Activated naive CD4-positive, alpha-beta T cell treated with anti-CD3 and anti-CD28 coated beads, Interleukin-2, amount 50 U/mL, for 24 hours (primary cell): ENCODE measurements at regions not wholly inside any gene's neighbourhood (a gene's known extent, or its start where the extent isn't known, plus 50 kb on each side); places are given as distances from the start of the nearest gene placed in this dataset.

Experiments used
- H3K27ac Mint-ChIP-seq: one replicate; pipeline ENCODE4 v1.8.0; 2021; ENCODE audit warnings: mild to moderate bottlenecking, mixed read lengths
- H3K27me3 Mint-ChIP-seq: one replicate; pipeline ENCODE4 v1.8.0; 2021; ENCODE audit warnings: mixed read lengths
- H3K36me3 Mint-ChIP-seq: one replicate; pipeline ENCODE4 v1.8.0; 2021; ENCODE audit warnings: mixed read lengths
- H3K4me1 Mint-ChIP-seq: one replicate; pipeline ENCODE4 v1.8.0; 2021; ENCODE audit warnings: mixed read lengths
- H3K4me3 Mint-ChIP-seq: one replicate; pipeline ENCODE4 v1.8.0; 2021; ENCODE audit warnings: mild to moderate bottlenecking, mixed read lengths
- H3K9me3 Mint-ChIP-seq: one replicate; pipeline ENCODE4 v1.8.0; 2021; ENCODE audit warnings: mixed read lengths

GRCh38 chr13:40292536-40292935, 373.9 kb downstream of the FOXO1 start:
- Mint-ChIP-seq H3K27me3 (no peaks in the 10 kb centered on the region), H3K4me1 (peaks cover 13% of the 10 kb centered on the region), H3K4me3 (no peak overlapping the region), H3K36me3 (no peaks in the 10 kb centered on the region), H3K27ac (no peak overlapping the region), H3K9me3 (no peaks in the 10 kb centered on the region)

- H3K27ac Mint-ChIP-seq: no peak overlapping the region
- H3K4me1 Mint-ChIP-seq: peaks cover 31% of the 10 kb centered on the region
- H3K36me3 Mint-ChIP-seq: peaks cover 9% of the 10 kb centered on the region
Measured at GRCh38 chr13:40302351-40302750, 364.1 kb downstream of the FOXO1 start.

GRCh38 chr13:40304391-40304790, 362.1 kb downstream of the FOXO1 start:
- Mint-ChIP-seq H3K4me1 (peaks cover 46% of the 10 kb centered on the region), H3K9me3 (peaks cover 17% of the 10 kb centered on the region), H3K4me3 (no peak overlapping the region)

More at GRCh38 chr13:40302351-40302750, 364.1 kb downstream of the FOXO1 start:
- Mint-ChIP-seq H3K9me3 (peaks cover 13% of the 10 kb centered on the region), H3K4me3 (no peak overlapping the region), H3K27me3 (no peaks in the 10 kb centered on the region)

GRCh38 chr13:40306817-40307216, 359.6 kb downstream of the FOXO1 start:
- peaks cover 35% of the 10 kb centered on the region for H3K4me1 Mint-ChIP-seq
- peaks cover 3% of the 10 kb centered on the region for H3K36me3 Mint-ChIP-seq
- peak overlapping the region; percentile 46 for H3K27ac Mint-ChIP-seq
- no peaks in the 10 kb centered on the region for H3K27me3 Mint-ChIP-seq
- H3K9me3 Mint-ChIP-seq: peaks cover 17% of the 10 kb centered on the region
- H3K4me3 Mint-ChIP-seq: no peak overlapping the region

More at GRCh38 chr13:40304391-40304790, 362.1 kb downstream of the FOXO1 start:
- H3K27me3 Mint-ChIP-seq: no peaks in the 10 kb centered on the region
- no peak overlapping the region for H3K27ac Mint-ChIP-seq
- H3K36me3 Mint-ChIP-seq: peaks cover 7% of the 10 kb centered on the region

GRCh38 chr13:40309881-40310280, 356.6 kb downstream of the FOXO1 start:
- Mint-ChIP-seq H3K9me3 (peaks cover 17% of the 10 kb centered on the region), H3K4me3 (no peak overlapping the region), H3K27ac (no peak overlapping the region), H3K27me3 (no peaks in the 10 kb centered on the region), H3K4me1 (peaks cover 54% of the 10 kb centered on the region), H3K36me3 (peaks cover 3% of the 10 kb centered on the region)

- Mint-ChIP-seq H3K4me1 (peaks cover 63% of the 10 kb centered on the region), H3K36me3 (no peaks in the 10 kb centered on the region), H3K4me3 (no peak overlapping the region), H3K27ac (no peak overlapping the region), H3K27me3 (no peaks in the 10 kb centered on the region), H3K9me3 (peaks cover 11% of the 10 kb centered on the region)
Measured at GRCh38 chr13:40311356-40312101, 354.9 kb downstream of the FOXO1 start.

- Mint-ChIP-seq H3K27me3 (no peaks in the 10 kb centered on the region), H3K27ac (no peak overlapping the region), H3K4me1 (peaks cover 60% of the 10 kb centered on the region), H3K9me3 (no peaks in the 10 kb centered on the region), H3K36me3 (no peaks in the 10 kb centered on the region), H3K4me3 (no peak overlapping the region)
Measured at GRCh38 chr13:40313269-40314200, 352.9 kb downstream of the FOXO1 start.

GRCh38 chr13:40315416-40316064, 350.9 kb downstream of the FOXO1 start:
- H3K36me3 Mint-ChIP-seq: no peaks in the 10 kb centered on the region
- peaks cover 5% of the 10 kb centered on the region for H3K9me3 Mint-ChIP-seq
- H3K4me1 Mint-ChIP-seq: peaks cover 73% of the 10 kb centered on the region
- H3K4me3 Mint-ChIP-seq: peak overlapping the region; percentile 77
- H3K27me3 Mint-ChIP-seq: no peaks in the 10 kb centered on the region
- H3K27ac Mint-ChIP-seq: peak overlapping the region; percentile 87

GRCh38 chr13:40316301-40316700, 350.1 kb downstream of the FOXO1 start:
- Mint-ChIP-seq H3K27ac (peak overlapping the region; percentile 53), H3K4me3 (no peak overlapping the region), H3K27me3 (no peaks in the 10 kb centered on the region), H3K4me1 (peaks cover 75% of the 10 kb centered on the region), H3K9me3 (peaks cover 7% of the 10 kb centered on the region), H3K36me3 (no peaks in the 10 kb centered on the region)

- Mint-ChIP-seq H3K4me3 (no peak overlapping the region), H3K9me3 (peaks cover 7% of the 10 kb centered on the region), H3K36me3 (peaks cover 2% of the 10 kb centered on the region), H3K27ac (no peak overlapping the region), H3K27me3 (no peaks in the 10 kb centered on the region), H3K4me1 (peaks cover 70% of the 10 kb centered on the region)
Measured at GRCh38 chr13:40317980-40318327, 348.5 kb downstream of the FOXO1 start.

- Mint-ChIP-seq H3K4me1 (peaks cover 67% of the 10 kb centered on the region), H3K27ac (no peak overlapping the region), H3K27me3 (no peaks in the 10 kb centered on the region), H3K36me3 (peaks cover 5% of the 10 kb centered on the region), H3K9me3 (peaks cover 7% of the 10 kb centered on the region), H3K4me3 (no peak overlapping the region)
Measured at GRCh38 chr13:40318366-40318765, 348.1 kb downstream of the FOXO1 start.

GRCh38 chr13:40319699-40320579, 346.5 kb downstream of the FOXO1 start:
- Mint-ChIP-seq H3K36me3 (peaks cover 11% of the 10 kb centered on the region), H3K27ac (peak overlapping the region; percentile 63), H3K9me3 (peaks cover 17% of the 10 kb centered on the region), H3K4me1 (peaks cover 51% of the 10 kb centered on the region), H3K4me3 (no peak overlapping the region), H3K27me3 (no peaks in the 10 kb centered on the region)

GRCh38 chr13:40328091-40328490, 338.4 kb downstream of the FOXO1 start:
- Mint-ChIP-seq H3K4me1 (peaks cover 38% of the 10 kb centered on the region), H3K4me3 (no peak overlapping the region), H3K27ac (peak overlapping the region; percentile 8), H3K36me3 (peaks cover 9% of the 10 kb centered on the region), H3K27me3 (no peaks in the 10 kb centered on the region), H3K9me3 (peaks cover 15% of the 10 kb centered on the region)

GRCh38 chr13:40329781-40330485, 336.5 kb downstream of the FOXO1 start:
- H3K36me3 Mint-ChIP-seq: no peaks in the 10 kb centered on the region
- H3K4me1 Mint-ChIP-seq: peaks cover 48% of the 10 kb centered on the region
- no peak overlapping the region for H3K4me3 Mint-ChIP-seq
- peaks cover 4% of the 10 kb centered on the region for H3K9me3 Mint-ChIP-seq
- H3K27me3 Mint-ChIP-seq: no peaks in the 10 kb centered on the region
- H3K27ac Mint-ChIP-seq: no peak overlapping the region
